Peyer's patch (tissue), 4 donors: ENCODE measurements at regions not wholly inside any gene's neighbourhood (a gene's known extent, or its start where the extent isn't known, plus 50 kb on each side); places are given as distances from the start of the nearest gene placed in this dataset.

Source experiments
- POLR2A ChIP-seq, 2 donors: fragments of 450-650 bp; IDR thresholded peaks; one replicate each; pipeline ENCODE4 v1.5.1; 2017; ENCODE audit warnings: antibody characterized with exemption in 2 of 2, mild to moderate bottlenecking in 2 of 2, moderate library complexity in 2 of 2
- TF ChIP-seq, protein P1 (sequence below), 6 experiments: fragments of 450-650 bp in 4 of 6; fragments of 200-600 bp in 2 of 6; sonication (generic) in 1 of 6; IDR thresholded peaks; one replicate each; pipeline ENCODE4 v1.5.1; 2017 to 2019; ENCODE audit warnings: antibody characterized with exemption in 6 of 6, mild to moderate bottlenecking in 3 of 6, moderate library complexity in 1 of 6

DNA sequence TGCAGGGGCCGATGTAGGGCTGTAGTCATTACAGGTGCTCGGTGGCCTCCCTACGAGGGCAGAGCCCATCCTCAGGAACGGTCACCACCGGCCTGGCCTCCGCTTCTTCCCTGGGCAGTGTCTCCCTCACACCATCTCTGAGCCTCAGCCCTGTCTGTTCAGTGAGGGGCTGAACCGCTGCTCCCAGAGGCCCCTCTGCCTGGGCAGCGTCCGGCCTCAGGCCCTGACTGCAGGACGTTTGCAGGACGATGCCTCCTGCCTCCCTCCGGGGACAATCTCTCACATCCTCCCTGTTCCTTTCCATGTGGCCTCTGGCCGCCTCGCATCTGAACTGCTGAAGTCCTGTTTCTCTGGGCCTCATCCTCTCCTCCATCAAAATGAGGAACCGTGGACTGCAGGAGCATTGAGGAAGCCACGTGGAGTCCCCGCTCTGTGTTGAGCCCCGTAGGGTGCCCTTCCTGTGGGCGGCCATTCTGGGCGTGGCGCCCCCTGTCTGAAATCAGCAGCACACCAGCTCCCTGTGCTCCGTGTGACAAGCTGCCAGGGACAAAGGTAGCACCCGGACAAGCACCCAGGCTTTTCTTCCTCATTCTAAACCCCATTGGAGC, 933.5 kb downstream of the BRD1 start:
- TF ChIP-seq, protein P1, sequence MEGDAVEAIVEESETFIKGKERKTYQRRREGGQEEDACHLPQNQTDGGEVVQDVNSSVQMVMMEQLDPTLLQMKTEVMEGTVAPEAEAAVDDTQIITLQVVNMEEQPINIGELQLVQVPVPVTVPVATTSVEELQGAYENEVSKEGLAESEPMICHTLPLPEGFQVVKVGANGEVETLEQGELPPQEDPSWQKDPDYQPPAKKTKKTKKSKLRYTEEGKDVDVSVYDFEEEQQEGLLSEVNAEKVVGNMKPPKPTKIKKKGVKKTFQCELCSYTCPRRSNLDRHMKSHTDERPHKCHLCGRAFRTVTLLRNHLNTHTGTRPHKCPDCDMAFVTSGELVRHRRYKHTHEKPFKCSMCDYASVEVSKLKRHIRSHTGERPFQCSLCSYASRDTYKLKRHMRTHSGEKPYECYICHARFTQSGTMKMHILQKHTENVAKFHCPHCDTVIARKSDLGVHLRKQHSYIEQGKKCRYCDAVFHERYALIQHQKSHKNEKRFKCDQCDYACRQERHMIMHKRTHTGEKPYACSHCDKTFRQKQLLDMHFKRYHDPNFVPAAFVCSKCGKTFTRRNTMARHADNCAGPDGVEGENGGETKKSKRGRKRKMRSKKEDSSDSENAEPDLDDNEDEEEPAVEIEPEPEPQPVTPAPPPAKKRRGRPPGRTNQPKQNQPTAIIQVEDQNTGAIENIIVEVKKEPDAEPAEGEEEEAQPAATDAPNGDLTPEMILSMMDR (IDR thresholded peaks at IDR 0.05) = no peak
- no peak for TF ChIP-seq POLR2A (IDR thresholded peaks at IDR 0.05)
